IPS-18a (cell line): ENCODE measurements at regions not wholly inside any gene's neighbourhood (a gene's known extent, or its start where the extent isn't known, plus 50 kb on each side); places are given as distances from the start of the nearest gene placed in this dataset.

ENCODE experiments used
- H3K27ac ChIP-seq: one replicate; pipeline ENCODE4 v1.5.1; 2013; ENCODE audit warnings: low read length
- H3K27me3 ChIP-seq: one replicate; pipeline ENCODE4 v1.6.1; 2013; ENCODE audit warnings: mild to moderate bottlenecking, low read length; ENCODE audit not compliant: control insufficient read depth, insufficient read depth
- H3K36me3 ChIP-seq: one replicate; pipeline ENCODE4 v1.6.1; 2013; ENCODE audit warnings: low read depth, low read length; ENCODE audit not compliant: control insufficient read depth
- H3K4me1 ChIP-seq: one replicate; pipeline ENCODE4 v1.6.1; 2013; ENCODE audit warnings: low read depth, low read length; ENCODE audit not compliant: control insufficient read depth
- H3K4me3 ChIP-seq: one replicate; pipeline ENCODE4 v1.5.1; 2013; ENCODE audit warnings: low read length
- H3K9ac ChIP-seq: one replicate; pipeline ENCODE4 v1.6.1; 2013; ENCODE audit warnings: mild to moderate bottlenecking, low read length, moderate library complexity
- H3K9me3 ChIP-seq: one replicate; pipeline ENCODE4 v1.6.1; 2013; ENCODE audit warnings: low read depth, low read length; ENCODE audit not compliant: control insufficient read depth

- H3K9ac ChIP-seq: no peak overlapping the region
- no peak overlapping the region for H3K4me3 ChIP-seq
- H3K9me3 ChIP-seq: no peaks in the 10 kb centered on the region
- H3K27me3 ChIP-seq: no peaks in the 10 kb centered on the region
- peaks cover 7% of the 10 kb centered on the region for H3K4me1 ChIP-seq
- H3K27ac ChIP-seq: no peak overlapping the region
- no peaks in the 10 kb centered on the region for H3K36me3 ChIP-seq
Observed at GRCh38 chr6:122033564-122034181, 365.8 kb upstream of the HSF2 start.

DNA sequence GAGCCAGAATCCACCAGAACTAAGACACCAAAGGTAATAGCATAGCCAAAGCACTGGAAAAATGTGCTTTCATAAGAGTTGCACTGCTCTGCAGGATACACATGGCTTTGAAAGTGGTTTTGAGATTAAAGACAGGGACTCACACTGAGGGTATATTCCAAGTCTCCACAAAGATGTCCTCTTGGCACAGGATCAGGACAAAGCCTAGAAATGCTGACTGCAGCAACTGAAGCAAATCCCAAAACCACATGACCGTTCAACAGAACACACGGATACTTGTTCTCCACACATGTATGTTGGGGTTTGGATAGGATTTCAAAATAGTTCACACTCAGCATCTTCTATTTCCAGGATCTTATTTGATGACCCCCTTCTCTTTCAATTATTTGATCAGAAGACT lies 364.3 kb upstream of the HSF2 start:
- no peaks in the 10 kb centered on the region for H3K36me3 ChIP-seq
- H3K27ac ChIP-seq: no peak overlapping the region
- H3K9me3 ChIP-seq: no peaks in the 10 kb centered on the region
- no peaks in the 10 kb centered on the region for H3K27me3 ChIP-seq
- no peak overlapping the region for H3K4me3 ChIP-seq
- H3K9ac ChIP-seq: no peak overlapping the region
- peaks cover 7% of the 10 kb centered on the region for H3K4me1 ChIP-seq

- no peak overlapping the region for H3K27ac ChIP-seq
- H3K9ac ChIP-seq: no peak overlapping the region
- no peaks in the 10 kb centered on the region for H3K36me3 ChIP-seq
- H3K4me1 ChIP-seq: no peaks in the 10 kb centered on the region
- H3K27me3 ChIP-seq: no peaks in the 10 kb centered on the region
- no peaks in the 10 kb centered on the region for H3K9me3 ChIP-seq
- H3K4me3 ChIP-seq: no peak overlapping the region
Observed at GRCh38 chr6:122040261-122040660, 359.2 kb upstream of the HSF2 start.

GRCh38 chr6:122042380-122042779 lies 357.1 kb upstream of the HSF2 start:
- H3K9me3 ChIP-seq: no peaks in the 10 kb centered on the region
- no peaks in the 10 kb centered on the region for H3K27me3 ChIP-seq
- H3K36me3 ChIP-seq: no peaks in the 10 kb centered on the region
- H3K9ac ChIP-seq: no peak overlapping the region
- no peaks in the 10 kb centered on the region for H3K4me1 ChIP-seq
- no peak overlapping the region for H3K27ac ChIP-seq
- H3K4me3 ChIP-seq: no peak overlapping the region

GRCh38 chr6:122042960-122043735 lies 356.3 kb upstream of the HSF2 start:
- Histone ChIP-seq H3K27me3 (no peaks in the 10 kb centered on the region), H3K27ac (no peak overlapping the region), H3K4me3 (no peak overlapping the region), H3K36me3 (no peaks in the 10 kb centered on the region), H3K9me3 (no peaks in the 10 kb centered on the region), H3K9ac (no peak overlapping the region), H3K4me1 (no peaks in the 10 kb centered on the region)

GRCh38 chr6:122048570-122048969 lies 350.9 kb upstream of the HSF2 start:
- H3K4me3 ChIP-seq: no peak overlapping the region
- no peaks in the 10 kb centered on the region for H3K4me1 ChIP-seq
- H3K36me3 ChIP-seq: no peaks in the 10 kb centered on the region
- no peak overlapping the region for H3K27ac ChIP-seq
- H3K9ac ChIP-seq: no peak overlapping the region
- no peaks in the 10 kb centered on the region for H3K27me3 ChIP-seq
- H3K9me3 ChIP-seq: no peaks in the 10 kb centered on the region

GRCh38 chr6:122049341-122049740 lies 350.1 kb upstream of the HSF2 start:
- Histone ChIP-seq H3K9me3 (no peaks in the 10 kb centered on the region), H3K27me3 (no peaks in the 10 kb centered on the region), H3K4me1 (no peaks in the 10 kb centered on the region), H3K36me3 (no peaks in the 10 kb centered on the region), H3K9ac (no peak overlapping the region), H3K4me3 (no peak overlapping the region), H3K27ac (no peak overlapping the region)

- Histone ChIP-seq H3K36me3 (no peaks in the 10 kb centered on the region), H3K27ac (no peak overlapping the region), H3K9me3 (no peaks in the 10 kb centered on the region), H3K27me3 (no peaks in the 10 kb centered on the region), H3K4me3 (no peak overlapping the region), H3K9ac (no peak overlapping the region), H3K4me1 (no peaks in the 10 kb centered on the region)
Observed at GRCh38 chr6:122050242-122050755, 349.2 kb upstream of the HSF2 start.

DNA sequence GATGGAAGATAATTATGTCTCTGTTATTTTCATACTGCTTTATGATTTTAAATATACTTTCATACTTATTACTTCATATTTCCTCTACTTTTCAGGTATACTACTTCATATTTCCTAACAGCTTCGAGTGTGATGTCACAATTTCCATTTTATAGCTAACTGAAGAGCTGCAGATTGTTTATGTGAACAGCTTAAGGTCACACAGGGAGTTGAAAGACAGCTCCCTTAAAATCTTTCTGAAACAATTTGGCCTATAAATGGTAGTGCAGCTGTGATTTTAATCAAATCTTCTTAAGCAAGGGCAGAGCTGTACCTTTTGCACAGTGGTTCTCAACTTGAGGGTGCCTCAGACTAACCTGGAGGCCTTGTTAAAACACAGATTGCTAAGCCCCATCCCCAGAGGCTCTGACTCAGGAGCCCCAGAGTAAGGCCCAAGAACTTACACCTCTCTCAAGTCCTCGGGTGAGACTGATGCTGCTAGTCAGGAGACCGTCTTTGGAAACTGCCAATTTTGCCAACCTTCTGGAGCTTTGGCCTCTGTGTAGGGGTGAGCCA lies 347.0 kb upstream of the HSF2 start:
- Histone ChIP-seq H3K4me1 (no peaks in the 10 kb centered on the region), H3K27me3 (no peaks in the 10 kb centered on the region), H3K36me3 (no peaks in the 10 kb centered on the region), H3K9me3 (no peaks in the 10 kb centered on the region), H3K9ac (no peak overlapping the region), H3K4me3 (no peak overlapping the region), H3K27ac (no peak overlapping the region)

- peaks cover 9% of the 10 kb centered on the region for H3K4me1 ChIP-seq
- H3K36me3 ChIP-seq: no peaks in the 10 kb centered on the region
- no peak overlapping the region for H3K9ac ChIP-seq
- no peak overlapping the region for H3K4me3 ChIP-seq
- no peaks in the 10 kb centered on the region for H3K9me3 ChIP-seq
- H3K27me3 ChIP-seq: no peaks in the 10 kb centered on the region
- no peak overlapping the region for H3K27ac ChIP-seq
Observed at GRCh38 chr6:122059918-122060317, 339.5 kb upstream of the HSF2 start.

- Histone ChIP-seq H3K27me3 (no peaks in the 10 kb centered on the region), H3K27ac (no peak overlapping the region), H3K36me3 (no peaks in the 10 kb centered on the region), H3K9ac (no peak overlapping the region), H3K9me3 (no peaks in the 10 kb centered on the region), H3K4me1 (peaks cover 9% of the 10 kb centered on the region), H3K4me3 (no peak overlapping the region)
Observed at GRCh38 chr6:122061855-122062254, 337.6 kb upstream of the HSF2 start.
